Heart right ventricle (tissue), 16 donors: ENCODE measurements at regions not wholly inside any gene's neighbourhood (a gene's known extent, or its start where the extent isn't known, plus 50 kb on each side); places are given as distances from the start of the nearest gene placed in this dataset.

ENCODE experiments used
- ATAC-seq, 8 donors: fragments of 200-7000 bp; cut with Tn5 transposase; one replicate each; pipeline ENCODE4 v1.9.1; 2020; ENCODE audit warnings: mild to moderate bottlenecking in 8 of 8, moderate library complexity in 8 of 8, moderate number of reproducible peaks in 1 of 8
- DNase-seq, 2 donors: peaks; one replicate each; pipeline ENCODE4 v3.0.0-alpha.2; 2020
- H3K27ac ChIP-seq, 10 donors: fragments of 200-600 bp; sonication (generic) in 2 of 10; one replicate each; pipeline versions ENCODE4 v1.5.0 to v1.8.0; 2020 to 2022; ENCODE audit warnings: mild to moderate bottlenecking in 3 of 10
- H3K27me3 ChIP-seq, 7 donors: fragments of 200-600 bp; one replicate each; pipeline ENCODE4 v1.8.0; 2021 to 2022; ENCODE audit warnings: mild to moderate bottlenecking in 2 of 7
- H3K36me3 ChIP-seq, 9 donors: fragments of 200-600 bp; sonication (generic) in 1 of 9; one replicate each; pipeline versions ENCODE4 v1.5.0 to v1.8.0; 2020 to 2022; ENCODE audit warnings: mild to moderate bottlenecking in 2 of 9
- H3K4me1 ChIP-seq, 9 donors: fragments of 200-600 bp; sonication (generic) in 1 of 9; one replicate each; pipeline versions ENCODE4 v1.5.0 to v1.8.0; 2020 to 2022; ENCODE audit warnings: mild to moderate bottlenecking in 4 of 9
- H3K4me3 ChIP-seq, 10 donors: fragments of 200-600 bp; sonication (generic) in 2 of 10; one replicate each; pipeline versions ENCODE4 v1.5.0 to v1.8.0; 2020 to 2022; ENCODE audit warnings: mild to moderate bottlenecking in 7 of 10, moderate library complexity in 2 of 10
- H3K9me3 ChIP-seq, 11 donors: fragments of 200-600 bp in 10 of 11; sonication (generic) in 2 of 11; one replicate each; pipeline versions ENCODE4 v1.5.0 to v1.8.0; 2013 to 2022; ENCODE audit warnings: mild to moderate bottlenecking in 2 of 11, control low read depth in 1 of 11, moderate library complexity in 1 of 11
- CTCF ChIP-seq, 9 donors: fragments of 200-600 bp; sonication (generic) in 2 of 9; IDR thresholded peaks; one replicate each; pipeline versions ENCODE4 v1.5.0 to v1.8.0; 2021 to 2022; ENCODE audit warnings: antibody characterized with exemption in 9 of 9, mild to moderate bottlenecking in 5 of 9, moderate library complexity in 1 of 9
- WGBS, 2 donors: extraction: QIAGEN DNeasy Blood & Tissue Kit; methylation state at CpG; one replicate each; pipeline ENCODE4 v1.1.7; 2013; ENCODE audit warnings: inconsistent platforms in 1 of 2; 5-methylcytosine and 5-hydroxymethylcytosine counted together
- intact Hi-C, 10 donors: fragments of 100-400 bp; cut with DNase I; formaldehyde crosslinking; loops; one replicate each; pipeline versions ENCODE4 v1.11.1 to v1.14.2; 2022
- donor health status: Arrhythmogenic right ventricular cardiomyopathy.
- donor health status: ischemic (EF 13 %, LVEDD 7.1; RV severe dilation, severe dysfunction).
- donor health status: healthy with polysubstance abuse.
- donor health status: DM: no; HTN: yes; CAD: no.
- donor health status: DM: no; HTN: no; CAD: no.
- donor health status: ischemic (EF 25% LVEDD 6.9; RV normal size, moderate dysfunction).
- donor health status: ischemic (EF 25% LVEDD 5.7; RV mildly dilated, moderate dysfunction).
- donor health status: healthy.
- donor health status: DM: yes; HTN: yes; CAD: no.
- donor health status: Ischemic cardiomyopathy.
- donor health status: ischemic (EF 35%, LVEDD 5.7; RV mildly dilated, moderate dysfunction).
- donor health status: nonischemic (EF 11% LVEDD 7.7; RV severe dilation, severe dysfunction).
- donor health status: DM: yes; HTN: yes; CAD: no.
- donor health status: PGD.
- donor health status: ischemic (EF 29% LVEDD 5.4; RV normal size, mild dysfunction).
- donor health status: nonischemic (EF 23%, LVEDD 6.1; RV moderate dilation, normal function).

- no peaks in the 10 kb centered on the region for H3K4me1 ChIP-seq
- H3K36me3 ChIP-seq, result no peaks in the 10 kb centered on the region
- H3K27me3 ChIP-seq, result no peaks in the 10 kb centered on the region
- DNase-seq (no peak), ATAC-seq (no peak)
- no peak overlapping the region for H3K4me3 ChIP-seq
- peaks cover 0 to 5% (median 0%) of the 10 kb centered on the region in 11 donors for H3K9me3 ChIP-seq
- no peak for TF ChIP-seq CTCF (IDR thresholded peaks at IDR 0.05)
- intact Hi-C loops, result no loop called here
- H3K27ac ChIP-seq, result no peak overlapping the region
Observed at GRCh38 chr11:101278286-101278685, 148.7 kb upstream of the PGR start.

DNA sequence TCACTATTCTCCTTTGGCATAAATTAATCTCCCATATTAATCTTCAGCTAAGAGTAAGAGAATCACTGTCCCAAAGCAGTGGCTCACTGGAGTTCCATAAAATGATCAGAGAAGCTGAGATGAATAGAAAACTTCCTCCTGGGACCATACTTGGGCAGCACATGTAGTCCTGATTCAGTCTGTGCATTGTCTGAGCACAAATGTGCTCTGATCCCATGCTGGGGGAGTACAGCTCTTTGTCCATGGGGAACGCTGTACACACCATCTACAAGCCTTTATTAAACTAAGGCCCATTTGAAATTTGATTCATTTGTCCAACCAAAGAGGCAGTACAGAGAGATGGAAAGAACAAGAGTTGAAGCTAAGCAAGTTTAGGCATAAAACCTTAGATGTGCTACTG lies 147.4 kb upstream of the PGR start:
- TF ChIP-seq CTCF (IDR thresholded peaks at IDR 0.05), result no peak
- 65 to 80% methylated on average over 1 of the region's 1 CpG for WGBS, 2 donors
- Histone ChIP-seq H3K36me3 (no peaks in the 10 kb centered on the region), H3K27me3 (no peaks in the 10 kb centered on the region), H3K4me1 (no peaks in the 10 kb centered on the region), H3K9me3 (no peaks in the 10 kb centered on the region), H3K4me3 (no peak overlapping the region), H3K27ac (no peak overlapping the region)
- intact Hi-C loops, result no loop called here
- DNase-seq, result no peak
- ATAC-seq, result no peak

DNA sequence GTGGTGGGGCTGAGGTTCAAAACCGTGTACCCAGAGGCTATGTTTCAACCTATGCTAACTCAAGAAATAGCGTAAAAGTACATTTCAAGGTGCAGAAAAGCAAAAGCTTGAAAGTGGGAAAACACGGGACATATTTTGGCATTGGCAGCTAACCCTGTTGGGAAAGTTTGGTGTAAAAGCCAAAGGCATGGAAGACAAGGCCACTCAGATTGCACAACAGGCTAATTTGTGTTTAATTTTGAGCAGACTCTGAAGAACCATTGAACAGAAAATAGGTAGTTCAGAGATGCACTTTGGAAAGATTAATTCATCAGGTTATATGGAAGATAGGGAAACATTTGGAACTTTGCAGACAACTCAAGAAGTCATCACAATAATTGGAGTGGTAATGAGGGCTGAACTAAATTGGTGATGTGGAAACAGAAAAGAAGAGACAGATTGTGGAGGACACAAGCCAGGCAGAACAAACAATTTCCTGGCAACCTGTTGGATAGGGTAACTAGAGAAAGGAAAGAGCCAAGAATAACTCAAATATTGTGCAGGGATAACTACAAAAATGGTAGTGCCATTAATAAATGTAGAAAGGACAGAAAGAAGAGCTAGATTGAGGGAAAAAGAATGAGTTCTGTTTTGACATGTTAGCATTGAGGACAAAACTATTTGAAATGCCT lies 140.5 kb upstream of the PGR start:
- Histone ChIP-seq H3K27ac (no peak overlapping the region), H3K36me3 (no peaks in the 10 kb centered on the region), H3K4me1 (no peaks in the 10 kb centered on the region), H3K27me3 (no peaks in the 10 kb centered on the region), H3K9me3 (peaks cover 0 to 5% (median 0%) of the 10 kb centered on the region in 11 donors), H3K4me3 (no peak overlapping the region)
- TF ChIP-seq CTCF (IDR thresholded peaks at IDR 0.05), result no peak
- intact Hi-C loops, result no loop called here
- ATAC-seq (no peak), DNase-seq (no peak)
- WGBS, 2 donors, result 70 to 80% methylated on average over 3 of the region's 3 CpGs

DNA sequence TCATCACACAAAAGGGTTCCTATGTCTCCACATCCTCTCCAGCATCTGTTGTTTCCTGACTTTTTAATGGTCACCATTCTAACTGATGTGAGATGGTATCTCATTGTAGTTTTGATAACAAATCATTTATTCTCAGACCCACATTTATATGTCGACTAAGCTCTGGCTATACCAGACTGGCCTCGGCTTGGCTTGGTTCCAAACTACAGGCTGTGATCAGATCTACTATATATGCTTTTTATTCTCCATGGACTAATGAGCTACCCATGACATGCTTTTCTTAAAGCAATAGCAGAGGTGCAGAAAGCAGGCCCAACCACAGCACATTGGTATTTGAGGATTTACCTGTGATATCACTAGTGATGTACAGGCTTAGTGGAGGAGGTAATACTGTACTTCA lies 139.8 kb upstream of the PGR start:
- intact Hi-C loops, result no loop called here
- no peak for TF ChIP-seq CTCF (IDR thresholded peaks at IDR 0.05)
- H3K36me3 ChIP-seq, result no peaks in the 10 kb centered on the region
- DNase-seq (no peak), ATAC-seq (no peak)
- H3K4me1 ChIP-seq, result no peaks in the 10 kb centered on the region
- H3K9me3 ChIP-seq, result peaks cover 0 to 5% (median 0%) of the 10 kb centered on the region in 11 donors
- no peak overlapping the region for H3K27ac ChIP-seq
- H3K27me3 ChIP-seq, result no peaks in the 10 kb centered on the region
- 83 to 87% methylated on average over 2 of the region's 2 CpGs for WGBS, 2 donors
- no peak overlapping the region for H3K4me3 ChIP-seq
